ENCODE measurements at regions not wholly inside any gene's neighbourhood (a gene's known extent, or its start where the extent isn't known, plus 50 kb on each side); places are given as distances from the start of the nearest gene placed in this dataset.

- no peak for TF ChIP-seq CTCF (IDR thresholded peaks at IDR 0.05)
- no peak for TF ChIP-seq RFX5 (IDR thresholded peaks at IDR 0.05; ENCODE audit: low read length)
- no peak for TF ChIP-seq YY1 (IDR thresholded peaks at IDR 0.05; ENCODE audit: low read depth)
- no peak for TF ChIP-seq REST (IDR thresholded peaks at IDR 0.05; ENCODE audit: low read depth, low read length)
- TF ChIP-seq EP300 (IDR thresholded peaks at IDR 0.05; ENCODE audit: borderline replicate concordance in 1 of 2, low read depth in 1 of 2, low read length in 1 of 2) = no peak
- no peak for TF ChIP-seq RAD21 (IDR thresholded peaks at IDR 0.05; ENCODE audit: low read length)
- no peak for TF ChIP-seq MAX (IDR thresholded peaks at IDR 0.05; ENCODE audit: low read depth)
- no peak for TF ChIP-seq FOSL2 (IDR thresholded peaks at IDR 0.05; ENCODE audit: borderline replicate concordance, low read depth)
- no peak for TF ChIP-seq FOXM1 (IDR thresholded peaks at IDR 0.05; ENCODE audit: low read depth)
- TF ChIP-seq USF2 (IDR thresholded peaks at IDR 0.05; ENCODE audit: borderline replicate concordance, low read depth, low read length) = no peak
Measured at GRCh38 chr15:56552659-56553058, 87.7 kb upstream of the MNS1 start.
